Suppressor macrophage (primary cell): ENCODE measurements at regions not wholly inside any gene's neighbourhood (a gene's known extent, or its start where the extent isn't known, plus 50 kb on each side); places are given as distances from the start of the nearest gene placed in this dataset.
"Not testable (repeated sequence)": the region's sequence is repeated elsewhere in the genome, so short reads cannot be mapped to it uniquely, and the experiment has no call there.

Source experiments
- DNase-seq, 4 experiments: peaks; one replicate each; pipeline ENCODE4 v3.0.0-alpha.2; 2020 to 2022

GRCh38 chr10:85492684-85493083 is 873.9 kb downstream of the GRID1 start:
- no peak for DNase-seq

- no peak for DNase-seq
Measured at GRCh38 chr10:85493703-85494102, 872.9 kb downstream of the GRID1 start.

- DNase-seq = not testable (repeated sequence)
Measured at GRCh38 chr10:85504641-85505040, 862.0 kb downstream of the GRID1 start.

- no peak for DNase-seq
Measured at GRCh38 chr10:85508159-85508558, 858.4 kb downstream of the GRID1 start.

GRCh38 chr10:85510682-85511081 is 855.9 kb downstream of the GRID1 start:
- DNase-seq = no peak

GRCh38 chr10:85513436-85513835 is 853.2 kb downstream of the GRID1 start:
- no peak for DNase-seq

- DNase-seq = no peak
Measured at GRCh38 chr10:85515316-85515715, 851.3 kb downstream of the GRID1 start.

GRCh38 chr10:85524001-85524666 is 842.5 kb downstream of the GRID1 start:
- DNase-seq = no peak

GRCh38 chr10:85527616-85528317 is 838.8 kb downstream of the GRID1 start:
- DNase-seq = no peak

- DNase-seq = no peak
Measured at GRCh38 chr10:85528318-85528652, 838.3 kb downstream of the GRID1 start.

- DNase-seq = no peak
Measured at GRCh38 chr10:85531706-85532105, 834.9 kb downstream of the GRID1 start.

- DNase-seq = no peak
Measured at GRCh38 chr10:85532773-85533172, 833.8 kb downstream of the GRID1 start.

GRCh38 chr10:85535926-85536325 is 830.7 kb downstream of the GRID1 start:
- no peak for DNase-seq

GRCh38 chr10:85537561-85537960 is 829.0 kb downstream of the GRID1 start:
- DNase-seq = no peak

- DNase-seq = no peak
Measured at GRCh38 chr10:85538601-85539000, 828.0 kb downstream of the GRID1 start.

- DNase-seq = no peak
Measured at GRCh38 chr10:85542152-85542551, 824.4 kb downstream of the GRID1 start.

GRCh38 chr10:85542936-85543730 is 823.5 kb downstream of the GRID1 start:
- DNase-seq = no peak

GRCh38 chr10:85544956-85545355 is 821.6 kb downstream of the GRID1 start:
- DNase-seq = no peak

- DNase-seq = peak in 2 of 4 experiments; percentile 2 to 3
Measured at GRCh38 chr10:85545874-85546273, 820.7 kb downstream of the GRID1 start.

GRCh38 chr10:85547460-85548023 is 819.1 kb downstream of the GRID1 start:
- no peak for DNase-seq

- DNase-seq = no peak
Measured at GRCh38 chr10:85548034-85548433, 818.6 kb downstream of the GRID1 start.
